GM21390 (cell line): ENCODE measurements at regions not wholly inside any gene's neighbourhood (a gene's known extent, or its start where the extent isn't known, plus 50 kb on each side); places are given as distances from the start of the nearest gene placed in this dataset.

ENCODE experiments used
- ATAC-seq: cut with Tn5 transposase; IDR thresholded peaks from one replicate; pipeline ENCODE4 v1.9.1; 2021; ENCODE audit not compliant: unreplicated experiment

DNA sequence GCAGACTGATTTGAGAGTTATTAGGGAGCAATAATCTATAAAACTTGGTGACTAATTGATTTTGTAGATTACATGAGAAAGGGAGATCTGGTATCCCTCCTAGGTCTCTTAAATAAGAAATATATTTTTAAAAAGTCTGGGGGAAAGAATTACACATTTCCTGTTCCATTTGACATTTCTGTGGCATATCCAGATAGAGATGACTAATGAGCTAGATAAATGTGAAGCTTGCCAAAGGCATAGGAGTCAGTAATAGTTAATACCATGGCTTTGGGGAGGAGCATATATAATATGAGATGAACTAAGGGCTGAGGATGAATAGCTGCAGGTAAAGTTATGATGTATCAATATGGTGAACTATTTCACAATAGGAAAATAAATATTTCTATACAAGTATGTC is 663.7 kb downstream of the PTPRC start:
- ATAC-seq = no peak

DNA sequence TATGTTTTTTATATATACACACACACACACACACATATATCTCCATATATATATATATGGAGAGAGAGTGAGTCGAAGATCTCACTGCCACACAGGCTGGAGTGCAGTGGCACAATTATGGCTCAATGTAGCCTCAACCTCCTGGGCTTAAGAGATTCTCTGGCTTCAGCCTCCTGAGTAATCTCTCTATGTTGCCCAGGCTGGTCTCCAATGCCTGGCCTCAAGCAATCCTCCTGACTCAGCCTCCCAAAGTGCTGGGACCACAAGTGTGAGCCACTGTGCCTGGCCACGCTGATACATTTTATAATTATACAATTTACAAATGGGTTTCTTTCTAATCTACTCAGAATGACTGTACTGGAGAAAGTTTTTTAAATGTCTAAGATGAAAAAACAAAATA is 664.2 kb downstream of the PTPRC start:
- no peak for ATAC-seq

DNA sequence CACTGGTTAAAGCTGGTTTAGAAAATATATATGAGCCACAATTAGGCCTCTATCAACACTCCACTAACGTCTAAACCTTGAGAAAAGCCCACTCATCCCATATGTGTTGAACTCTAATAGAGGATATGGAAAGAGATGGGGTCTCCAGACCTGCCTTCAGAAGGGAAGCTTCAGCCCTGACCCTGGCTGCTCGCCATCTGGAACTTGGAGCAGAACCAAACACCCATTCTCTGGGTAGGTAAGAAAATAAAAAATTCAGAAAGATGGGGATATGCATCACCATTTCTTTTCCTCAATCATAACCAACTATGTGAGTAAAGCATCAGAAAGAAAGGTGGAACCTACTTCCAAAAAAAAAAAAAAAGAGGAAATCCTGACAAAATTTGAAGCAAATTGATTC is 666.2 kb downstream of the PTPRC start:
- ATAC-seq = no peak

DNA sequence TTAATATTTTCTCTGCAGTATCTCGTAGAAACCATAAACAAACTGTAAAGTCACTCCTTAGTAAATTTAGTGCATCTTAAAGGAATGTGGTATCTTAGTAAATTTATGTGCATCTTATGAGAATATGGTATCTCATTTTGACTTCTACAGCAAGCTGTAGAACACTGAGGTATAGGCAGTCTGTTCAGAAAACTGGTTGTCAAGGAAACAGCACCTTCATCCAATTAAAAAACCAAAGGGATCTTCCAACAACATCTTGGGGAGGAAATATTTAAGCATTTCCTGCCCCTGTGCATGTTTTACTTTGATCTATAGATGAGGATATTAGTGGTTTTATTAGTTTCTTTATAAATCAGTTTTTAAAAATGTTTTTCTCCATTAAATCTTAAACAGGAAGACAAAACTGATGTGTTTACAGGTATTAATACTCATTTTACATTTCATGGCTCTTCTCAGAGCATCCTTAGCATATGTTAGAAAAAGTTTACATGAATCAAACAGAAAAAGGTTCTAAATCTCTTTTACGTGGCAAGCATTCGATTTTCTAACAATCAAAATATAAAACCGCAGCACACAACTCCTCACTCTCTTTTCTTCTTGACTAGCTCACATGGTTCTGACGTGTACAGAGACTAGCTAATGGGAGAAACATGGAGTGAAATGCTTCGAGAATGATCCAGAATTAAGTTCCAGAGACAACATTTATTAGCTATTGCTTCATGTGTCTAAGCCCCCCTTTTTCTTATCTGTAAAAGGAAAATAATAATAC is 668.8 kb downstream of the PTPRC start:
- no peak for ATAC-seq

DNA sequence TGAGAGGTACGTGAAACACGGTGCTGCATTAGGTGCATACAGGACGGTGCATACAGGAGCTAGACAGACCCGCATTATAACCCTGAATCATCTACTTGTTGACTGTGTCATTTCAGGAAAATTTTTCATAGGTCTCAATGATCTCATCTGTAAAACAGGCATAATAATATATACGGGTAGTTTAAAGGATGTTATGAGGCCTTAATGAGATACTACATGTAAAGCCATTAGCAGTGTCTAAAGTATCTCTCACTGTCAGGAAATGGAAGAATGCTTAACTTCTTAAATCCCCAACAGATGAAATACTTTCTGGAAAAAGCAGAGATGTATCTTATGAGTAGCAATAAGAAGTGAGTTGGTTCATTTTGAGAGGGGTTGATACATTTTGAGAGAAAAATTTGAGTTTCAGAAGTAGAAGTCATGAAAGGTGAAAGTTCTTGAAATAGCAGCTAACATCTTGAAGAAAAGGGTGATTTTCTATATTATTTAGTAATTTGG is 669.6 kb downstream of the PTPRC start:
- no peak for ATAC-seq

DNA sequence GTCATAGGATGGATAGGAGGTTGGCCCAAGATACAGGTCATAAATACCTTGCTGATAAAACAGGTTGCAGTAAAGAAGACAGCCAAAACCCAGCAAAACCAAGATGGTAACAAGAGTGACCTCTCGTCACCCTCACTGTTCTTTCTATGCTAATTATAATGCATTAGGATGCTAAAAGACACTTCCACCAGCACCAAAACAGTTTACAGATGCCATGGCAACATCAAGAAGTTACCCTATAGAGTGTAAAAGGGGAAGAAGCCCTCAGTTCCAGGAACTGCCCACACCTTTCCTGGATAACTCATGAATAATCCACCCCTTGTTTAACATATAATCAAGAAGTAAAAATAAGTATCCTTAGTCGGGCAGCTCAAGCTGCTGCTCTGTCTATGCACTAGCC is 671.9 kb downstream of the PTPRC start:
- ATAC-seq = no peak

DNA sequence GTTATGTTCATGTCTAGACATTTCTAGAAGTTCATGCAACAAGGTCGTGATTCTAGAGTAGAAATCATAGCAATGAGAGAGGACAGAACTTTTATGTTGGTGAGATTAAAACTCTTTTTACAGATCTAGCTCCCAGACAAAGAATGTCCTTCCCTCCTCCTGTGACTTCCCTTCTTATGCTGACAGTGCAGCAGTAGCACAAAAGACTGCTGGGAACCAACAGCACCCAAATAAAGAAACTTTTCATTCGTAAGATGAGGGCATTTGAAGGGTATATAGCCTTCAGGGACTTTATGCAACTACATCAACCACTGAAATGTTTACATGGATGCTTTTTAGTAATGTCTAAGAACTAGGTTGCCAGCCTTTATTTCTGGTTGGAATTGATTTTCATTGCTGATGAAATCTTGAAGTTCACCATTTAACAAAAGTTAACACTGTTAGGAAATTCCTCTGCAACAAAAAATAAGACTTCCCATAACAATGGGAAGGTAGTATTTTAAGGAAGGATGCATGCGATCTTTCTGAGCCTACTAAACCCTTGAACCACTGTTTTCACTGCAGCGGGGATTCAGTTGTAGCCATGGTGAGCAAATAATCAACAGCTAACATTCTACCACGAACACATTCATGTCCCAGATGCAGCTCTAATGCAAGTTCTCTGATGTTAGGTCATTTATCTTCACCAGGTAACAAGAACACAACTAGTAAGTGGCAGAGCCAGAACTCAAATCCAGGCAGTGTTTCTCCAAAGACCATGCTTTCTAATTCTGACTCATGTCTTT is 672.8 kb downstream of the PTPRC start:
- ATAC-seq = no peak

DNA sequence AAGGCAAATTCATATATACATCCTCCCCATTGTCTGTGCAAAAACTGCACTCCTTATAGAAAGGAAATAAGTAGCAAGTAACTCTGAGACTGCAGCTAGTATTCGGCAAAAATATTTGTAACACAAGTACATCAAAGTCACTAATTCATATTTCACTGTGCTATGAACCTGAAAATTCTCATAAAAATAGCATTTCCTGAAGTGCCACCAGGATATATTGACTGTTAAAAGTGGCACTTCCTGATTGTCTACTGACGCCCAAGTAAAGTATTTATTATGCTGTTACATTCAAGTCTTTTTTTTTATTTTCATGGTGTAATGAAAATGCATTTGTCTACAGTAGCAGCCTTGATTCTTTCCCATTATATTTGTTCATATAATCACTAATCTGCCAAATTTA is 673.8 kb downstream of the PTPRC start:
- ATAC-seq = no peak

DNA sequence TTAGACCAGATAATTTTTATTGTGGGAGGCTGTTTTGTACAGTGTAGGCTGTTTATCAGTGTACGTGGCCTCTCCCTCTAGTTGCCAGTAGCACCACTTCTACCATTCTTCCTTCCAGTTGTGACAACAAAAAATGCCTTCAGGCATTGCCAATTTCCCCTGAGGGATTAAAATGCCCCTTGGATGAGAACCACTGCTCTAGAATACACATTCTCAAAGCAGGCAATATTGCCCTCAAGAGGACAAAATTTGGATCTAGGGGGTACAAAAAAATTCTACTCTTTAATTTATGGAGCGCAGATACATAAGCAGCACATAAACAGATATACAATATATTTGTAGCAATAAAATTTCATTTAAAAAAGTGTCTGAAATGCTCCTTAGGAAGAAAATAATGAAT is 674.6 kb downstream of the PTPRC start:
- ATAC-seq = no peak

DNA sequence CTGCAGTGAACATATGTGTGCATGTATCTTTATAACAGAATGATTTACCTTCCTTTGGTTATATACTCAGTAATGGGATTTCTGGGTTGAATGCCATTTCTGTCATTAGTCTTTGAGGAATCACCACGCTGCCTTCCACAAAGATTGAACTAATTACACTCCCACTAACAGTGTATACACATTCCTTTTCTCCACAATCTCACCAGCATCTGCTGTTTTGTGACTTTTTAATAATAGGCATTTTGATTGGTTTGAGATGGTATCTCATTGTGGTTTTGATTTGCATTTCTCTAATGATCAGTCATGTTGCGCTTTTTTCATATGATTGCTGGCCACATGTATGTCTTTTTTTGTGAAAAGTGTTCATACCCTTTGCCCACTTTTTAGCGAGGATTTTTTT is 680.5 kb downstream of the PTPRC start:
- no peak for ATAC-seq

DNA sequence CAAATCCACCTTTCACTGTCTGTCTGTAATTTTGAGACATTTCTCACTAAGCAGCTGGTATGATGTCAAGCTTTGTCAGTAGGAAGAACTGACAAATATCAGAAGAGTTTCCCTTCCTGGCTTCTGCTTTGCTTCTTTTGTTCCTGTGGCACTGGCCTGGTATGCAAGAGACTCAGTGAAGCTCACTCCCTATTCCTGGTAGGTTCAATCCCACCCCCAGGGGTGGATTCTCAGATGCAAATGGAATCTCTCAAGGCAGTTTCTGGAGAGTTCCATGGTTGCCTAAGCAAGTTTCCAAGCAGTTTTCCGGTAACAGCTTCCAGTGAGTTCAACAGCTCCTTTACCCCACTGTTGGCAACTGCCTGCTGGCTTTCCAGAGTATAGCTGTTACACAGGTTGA is 683.4 kb downstream of the PTPRC start:
- no peak for ATAC-seq

DNA sequence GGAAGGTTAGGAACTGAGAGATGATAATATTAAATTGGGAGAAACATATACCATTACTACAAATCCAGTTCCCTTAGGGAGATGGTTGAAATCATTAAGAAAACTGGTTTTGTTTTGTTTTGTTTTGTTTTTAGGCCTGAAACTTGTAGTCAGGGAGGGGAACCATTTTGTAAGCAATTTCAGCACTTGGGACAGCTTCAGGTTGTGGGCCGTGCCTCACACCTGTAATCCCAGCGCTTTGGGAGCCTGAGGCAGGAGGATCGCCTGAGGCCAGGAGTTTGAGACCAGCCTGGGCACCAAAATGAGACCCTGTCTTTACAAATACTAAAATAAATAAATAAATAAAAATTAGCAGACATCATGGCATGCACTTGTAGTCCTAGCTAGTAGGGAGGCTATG is 694.3 kb upstream of the NR5A2 start:
- ATAC-seq = no peak

DNA sequence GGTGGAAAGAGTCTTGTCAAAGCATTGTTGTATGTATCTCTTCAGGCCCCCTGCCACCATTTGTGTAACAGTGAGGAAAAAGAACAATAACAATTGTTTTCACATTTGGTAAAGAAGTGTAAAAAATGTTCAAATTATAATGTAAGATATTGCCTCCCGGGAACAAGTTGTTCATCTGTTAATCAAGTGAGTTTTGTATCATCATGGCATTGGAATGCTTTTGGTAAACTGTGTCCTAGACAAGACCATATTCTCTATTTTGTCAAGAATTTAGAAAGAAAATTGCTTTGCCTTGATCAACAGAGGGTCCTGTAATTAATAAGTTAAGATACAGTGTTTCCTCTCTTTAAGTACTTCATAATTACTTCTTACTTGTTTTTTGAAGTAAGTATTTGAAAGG is 692.0 kb upstream of the NR5A2 start:
- no peak for ATAC-seq

DNA sequence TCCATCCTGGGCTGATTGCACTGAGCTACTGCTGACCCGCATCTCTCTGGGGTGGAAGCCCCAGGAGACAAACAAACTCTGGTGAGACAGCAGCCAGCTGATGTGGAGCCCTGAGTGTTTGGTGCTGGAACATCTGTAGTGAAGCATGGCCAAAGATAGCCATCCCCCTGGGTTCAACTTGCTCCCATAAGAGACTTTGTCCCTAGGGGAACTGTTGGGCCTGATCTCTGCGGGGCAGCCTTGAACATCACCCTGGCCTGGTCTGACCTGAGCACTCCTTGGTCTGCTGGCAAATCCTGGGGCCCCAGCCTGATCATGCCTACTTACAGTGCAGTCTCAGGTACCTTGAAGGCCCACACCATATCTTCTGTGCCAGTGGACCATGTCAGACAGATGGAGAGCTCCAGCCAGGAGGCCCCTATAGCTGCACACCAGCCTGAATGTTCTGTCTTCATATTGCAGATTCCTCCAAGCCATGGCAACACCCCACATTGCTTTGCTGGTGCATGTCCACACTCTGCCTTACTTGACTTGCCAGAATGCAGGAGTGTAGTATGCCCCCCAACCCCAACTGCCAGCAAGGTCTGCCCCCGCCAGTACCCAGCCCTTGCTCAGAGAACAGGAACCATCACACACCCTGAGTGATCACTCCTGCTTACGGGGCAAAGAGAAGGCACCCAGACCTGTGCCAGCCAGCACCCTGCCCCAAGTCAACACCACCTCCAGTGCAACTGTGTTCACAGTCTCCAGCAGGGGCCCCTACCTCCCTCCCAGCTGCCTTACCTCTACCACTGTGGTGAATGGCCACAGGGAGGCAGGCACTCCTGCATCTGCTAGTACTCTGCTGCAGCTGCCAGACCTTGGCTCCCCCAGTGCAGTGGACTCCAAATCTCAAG is 690.5 kb upstream of the NR5A2 start:
- no peak for ATAC-seq

DNA sequence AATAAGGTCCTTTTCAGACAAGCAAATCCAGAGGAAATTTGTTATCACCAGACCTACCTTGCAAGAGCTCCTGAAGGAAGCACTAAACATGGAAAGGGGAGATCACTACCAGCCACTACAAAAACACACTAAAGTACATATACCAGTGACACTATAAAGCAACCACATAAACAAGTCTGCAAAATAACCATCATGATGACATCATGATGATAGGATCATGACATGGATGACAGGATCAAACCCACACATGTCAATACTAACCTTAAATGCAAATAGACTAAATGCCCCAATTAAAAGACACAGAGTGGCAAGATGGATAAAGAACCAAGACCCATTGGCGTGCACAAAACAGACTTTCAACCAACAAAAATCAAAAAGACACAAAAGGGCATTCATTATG is 688.8 kb upstream of the NR5A2 start:
- ATAC-seq = no peak

DNA sequence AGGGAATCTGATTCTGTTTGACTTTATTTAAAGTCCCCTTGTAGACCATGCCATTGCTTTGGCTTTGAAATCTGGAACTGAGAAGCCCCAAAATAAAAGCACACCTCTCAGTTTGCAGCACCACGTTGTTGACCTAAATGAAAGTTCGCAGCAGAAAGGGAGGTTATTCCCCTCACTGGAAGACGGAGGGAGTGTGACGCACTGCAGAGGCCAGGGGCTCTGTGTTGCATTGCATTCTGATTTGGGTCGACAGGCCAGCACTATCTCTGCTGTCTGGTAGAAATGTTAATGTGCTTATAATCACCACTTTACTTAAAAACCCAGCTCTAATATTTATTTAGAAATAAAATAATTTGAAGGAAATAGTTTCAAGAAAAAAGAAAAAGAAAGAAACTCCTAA is 675.2 kb upstream of the NR5A2 start:
- no peak for ATAC-seq

DNA sequence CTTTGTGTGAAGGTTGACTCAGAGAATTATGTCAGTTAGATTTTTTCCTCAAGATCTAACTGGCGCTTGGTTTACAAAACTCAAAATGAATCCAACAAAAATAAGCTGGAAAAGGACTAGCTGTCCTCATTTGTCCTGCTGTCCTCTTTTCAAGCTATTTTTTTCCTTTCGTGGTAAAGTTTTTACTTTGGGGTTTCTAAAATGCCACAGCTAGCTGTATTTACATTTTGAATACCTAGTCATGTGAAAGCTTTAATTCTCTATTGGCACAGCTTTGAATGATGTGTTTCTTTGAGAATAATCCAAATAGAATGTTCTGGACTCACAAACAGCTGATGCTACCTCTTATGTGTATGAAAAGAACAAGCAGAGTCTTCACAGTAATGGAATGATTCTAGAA is 673.6 kb upstream of the NR5A2 start:
- ATAC-seq = no peak

DNA sequence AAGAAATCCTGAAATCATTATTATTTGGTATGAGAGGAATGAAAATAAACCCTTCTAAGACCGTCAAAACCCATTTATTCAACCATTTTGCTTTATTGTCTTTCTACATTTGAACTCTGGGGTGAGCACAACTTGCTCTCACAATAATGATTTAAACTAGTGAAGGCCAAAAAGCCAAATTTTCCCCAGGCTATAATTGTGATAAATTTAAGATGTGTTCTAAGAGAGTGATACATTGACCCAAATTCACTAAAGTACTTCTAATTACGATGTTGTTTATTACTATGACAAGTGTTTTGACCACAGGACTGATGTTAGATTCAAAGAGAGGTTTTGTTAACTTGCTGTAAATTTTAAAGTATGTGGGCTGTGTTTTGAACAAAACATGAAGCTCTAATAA is 670.9 kb upstream of the NR5A2 start:
- ATAC-seq = no peak

DNA sequence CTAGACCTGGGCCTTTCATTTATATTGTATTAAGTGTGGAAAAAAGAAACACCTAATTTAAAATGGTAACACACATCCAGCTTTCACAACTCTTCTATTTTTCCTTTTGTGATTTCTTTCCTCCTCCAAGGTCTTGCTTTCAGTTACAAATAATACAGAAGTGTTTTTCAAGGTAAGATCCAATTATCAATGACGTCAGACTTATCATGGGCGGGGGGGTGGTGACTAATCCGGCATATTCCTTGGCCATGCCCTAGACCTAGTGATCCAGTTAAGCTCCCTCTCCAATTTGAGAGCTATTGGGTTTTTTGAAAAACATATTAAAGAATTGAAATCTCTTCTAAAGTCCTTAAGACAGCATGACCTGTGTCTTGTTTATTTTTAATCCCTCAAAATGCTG is 669.9 kb upstream of the NR5A2 start:
- no peak for ATAC-seq

DNA sequence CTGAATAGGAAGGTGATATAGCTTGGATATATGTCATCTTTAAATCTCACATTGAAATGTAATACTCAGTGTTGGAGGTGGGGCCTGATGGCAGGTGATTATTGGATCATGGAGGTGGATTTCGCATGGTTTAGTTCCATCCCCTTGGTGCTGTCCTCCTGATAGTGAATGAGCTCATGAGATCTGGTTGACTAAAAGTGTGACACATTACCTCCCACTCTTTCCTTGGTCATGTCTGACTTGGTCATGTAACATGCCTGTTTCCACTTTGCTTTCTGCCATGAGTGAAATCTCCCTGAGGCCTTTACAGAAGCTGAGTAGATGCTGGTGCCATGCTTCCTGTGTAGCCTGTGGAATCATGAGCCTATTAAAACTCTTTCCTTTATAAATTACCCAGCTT is 664.5 kb upstream of the NR5A2 start:
- no peak for ATAC-seq

DNA sequence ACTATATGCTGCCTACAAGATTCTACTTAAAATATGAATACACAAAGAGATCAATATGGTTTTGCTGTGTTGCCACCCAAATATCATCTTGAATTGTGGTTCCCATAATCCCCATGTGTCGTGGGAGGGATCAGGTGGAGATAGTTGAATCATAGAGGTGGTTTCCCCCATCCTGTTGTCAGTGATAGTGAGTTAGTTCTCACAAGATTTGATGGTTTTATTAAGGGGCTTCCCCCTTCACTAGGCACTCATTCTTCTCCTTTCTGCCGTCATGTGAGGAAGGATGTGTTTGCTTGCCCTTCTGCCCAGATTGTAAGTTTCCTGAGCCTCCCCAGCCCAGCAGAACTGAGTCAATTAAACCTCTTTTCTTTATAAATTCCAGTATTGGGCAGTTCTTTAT is 654.4 kb upstream of the NR5A2 start:
- ATAC-seq = no peak

DNA sequence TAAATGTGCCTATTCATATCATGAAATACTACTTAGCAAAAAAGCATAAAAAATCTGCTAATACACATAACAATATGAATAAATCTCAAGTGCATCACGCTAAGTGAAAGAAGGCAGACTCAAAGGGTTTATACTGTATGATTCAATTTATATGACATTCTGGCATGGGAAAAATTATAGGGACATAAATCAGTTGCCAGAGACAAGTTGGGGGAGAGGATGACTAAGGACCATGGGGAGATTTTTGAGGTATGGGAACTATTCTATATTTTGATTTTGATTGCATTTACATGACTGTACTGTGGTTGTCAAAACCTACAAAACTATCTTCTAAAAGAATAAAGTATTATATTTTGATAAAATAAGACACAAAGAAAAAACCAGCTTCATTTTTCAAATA is 650.3 kb upstream of the NR5A2 start:
- ATAC-seq = no peak
